Iris pigment epithelial cell (primary cell): ENCODE measurements at regions not wholly inside any gene's neighbourhood (a gene's known extent, or its start where the extent isn't known, plus 50 kb on each side); places are given as distances from the start of the nearest gene placed in this dataset.
A peak's percentile ranks its signal among the peaks of the same experiment; 100 is the strongest.

Source experiments
- DNase-seq: peaks from one replicate; pipeline ENCODE4 v3.0.0-alpha.2; 2011; ENCODE audit warnings: low read depth

GRCh38 chr4:14790494-14790893 is 211.8 kb upstream of the CPEB2 start:
- DNase-seq, result no peak

DNA sequence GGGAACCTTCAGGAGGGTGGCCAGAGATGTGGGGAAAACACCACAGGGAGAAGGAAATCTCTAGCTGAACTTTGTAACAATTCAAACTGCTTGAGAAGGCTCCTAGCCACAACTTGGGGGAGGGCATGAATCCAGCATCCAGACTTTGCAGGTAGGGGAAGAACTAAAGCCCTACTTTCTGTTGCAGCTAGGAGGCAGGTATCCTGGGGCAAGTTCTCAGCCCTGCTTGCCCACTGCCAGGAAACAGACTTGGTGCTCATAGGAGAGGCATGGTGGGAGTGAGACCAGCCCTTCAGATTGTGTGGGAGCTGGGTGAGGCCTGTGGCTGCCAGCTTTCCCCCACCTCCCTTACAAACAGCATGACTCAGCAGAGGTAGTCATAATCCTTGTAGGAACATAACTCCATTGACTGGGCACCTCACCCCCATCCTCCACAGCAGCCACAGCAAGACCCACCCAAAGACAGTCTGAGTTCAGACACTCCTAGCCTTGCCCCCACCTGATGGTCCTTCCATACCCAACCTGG is 209.5 kb upstream of the CPEB2 start:
- peak; percentile 10 for DNase-seq

DNA sequence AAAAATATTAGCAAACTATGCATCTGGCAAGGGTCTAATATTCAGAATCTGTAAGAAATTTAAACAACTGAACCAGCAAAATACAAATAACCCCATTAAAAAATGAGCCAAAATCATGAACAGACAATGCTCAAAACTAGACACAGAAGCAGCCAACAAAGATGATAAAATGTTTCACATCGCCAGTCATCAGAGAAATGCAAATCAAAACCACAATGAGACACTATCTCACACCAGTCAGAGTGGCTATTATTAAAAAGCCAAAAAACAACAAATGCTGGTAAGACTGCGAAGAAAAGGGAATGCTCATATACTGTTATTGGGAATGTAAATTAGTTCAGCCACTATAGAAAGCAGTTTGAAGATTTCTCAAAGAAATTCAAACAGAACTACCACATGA is 201.3 kb upstream of the CPEB2 start:
- no peak for DNase-seq

DNA sequence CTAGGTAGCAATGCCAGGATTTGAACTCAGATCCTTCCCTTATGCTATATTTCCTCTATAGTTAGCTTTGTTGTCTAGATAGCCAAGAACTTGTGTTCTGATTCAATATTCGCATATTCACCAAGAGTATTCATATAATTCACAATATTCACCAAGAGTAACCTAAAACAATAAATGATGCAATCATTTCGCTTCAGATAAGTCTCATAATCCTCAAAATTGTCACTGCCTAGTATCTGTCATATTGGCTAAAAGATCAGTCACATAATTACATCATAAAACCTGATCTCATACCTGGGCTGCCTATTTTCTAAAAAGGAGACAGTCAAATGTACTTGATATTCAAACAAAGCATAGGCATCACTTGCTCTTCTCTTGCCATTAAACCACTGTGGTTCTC is 199.7 kb upstream of the CPEB2 start:
- DNase-seq, result no peak

GRCh38 chr4:14807856-14808255 is 194.4 kb upstream of the CPEB2 start:
- no peak for DNase-seq

DNA sequence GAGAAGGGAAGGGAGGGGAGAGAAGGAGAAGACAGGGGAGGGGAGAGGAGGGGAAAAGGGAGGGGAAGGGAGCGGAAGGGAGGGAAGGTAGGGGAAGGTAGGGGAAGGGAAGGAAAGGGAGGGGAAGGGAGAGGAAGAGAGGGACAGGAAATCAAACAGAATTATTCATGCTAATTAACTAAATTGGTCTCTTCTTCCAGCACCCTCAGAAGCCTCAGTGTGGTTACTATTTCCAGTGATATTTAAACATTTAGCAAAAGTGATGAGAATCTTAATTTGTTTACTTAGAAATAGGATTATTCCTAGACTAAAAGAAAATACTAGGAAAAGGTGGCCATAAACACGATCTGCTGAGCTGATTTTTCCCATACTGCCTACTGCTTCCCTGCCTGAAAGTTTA is 193.1 kb upstream of the CPEB2 start:
- no peak for DNase-seq

DNA sequence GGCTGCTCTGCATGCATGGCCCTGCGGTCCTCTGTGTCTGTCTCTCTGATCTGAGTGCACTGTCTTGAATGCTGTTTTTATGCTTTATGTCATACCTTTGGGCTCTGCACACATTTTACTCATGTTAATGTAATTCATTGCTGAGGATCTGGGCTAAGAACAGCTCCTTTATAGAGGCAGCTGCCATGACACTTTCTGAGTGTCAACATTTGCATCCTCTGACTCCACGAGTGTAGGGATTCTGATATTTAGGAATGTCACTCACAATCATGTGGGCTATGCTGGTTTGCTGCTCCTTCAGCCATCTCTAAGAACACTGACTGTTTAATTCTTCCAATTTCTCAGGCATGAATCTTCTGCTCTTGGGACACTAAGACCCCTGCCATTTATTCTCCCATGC is 192.2 kb upstream of the CPEB2 start:
- no peak for DNase-seq

GRCh38 chr4:14810568-14810967 is 191.7 kb upstream of the CPEB2 start:
- DNase-seq, result no peak

GRCh38 chr4:14812101-14812500 is 190.2 kb upstream of the CPEB2 start:
- DNase-seq, result no peak

GRCh38 chr4:14816623-14817261 is 185.5 kb upstream of the CPEB2 start:
- no peak for DNase-seq

GRCh38 chr4:14824189-14824588 is 178.1 kb upstream of the CPEB2 start:
- no peak for DNase-seq

DNA sequence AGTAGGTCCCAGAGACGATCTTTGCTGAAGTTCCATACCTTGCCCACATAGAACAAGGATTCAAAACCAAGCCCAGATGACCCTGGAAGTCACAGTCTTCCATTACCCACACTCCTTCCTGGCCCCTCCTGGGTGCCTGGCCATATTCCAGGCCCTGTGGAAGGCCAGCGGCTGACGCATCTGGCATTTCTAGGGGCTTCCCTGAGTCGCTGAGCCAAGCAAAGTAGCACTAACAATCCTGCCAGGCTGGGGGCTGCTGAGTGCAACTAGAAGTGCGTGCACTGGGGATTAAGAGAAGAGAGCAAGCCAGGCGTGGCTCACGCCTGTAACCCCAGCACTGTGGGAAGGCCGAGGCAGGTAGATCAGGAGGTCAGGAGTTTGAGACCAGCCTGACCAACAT is 175.2 kb upstream of the CPEB2 start:
- peak; percentile 22 for DNase-seq

GRCh38 chr4:14829795-14830194 is 172.5 kb upstream of the CPEB2 start:
- no peak for DNase-seq

DNA sequence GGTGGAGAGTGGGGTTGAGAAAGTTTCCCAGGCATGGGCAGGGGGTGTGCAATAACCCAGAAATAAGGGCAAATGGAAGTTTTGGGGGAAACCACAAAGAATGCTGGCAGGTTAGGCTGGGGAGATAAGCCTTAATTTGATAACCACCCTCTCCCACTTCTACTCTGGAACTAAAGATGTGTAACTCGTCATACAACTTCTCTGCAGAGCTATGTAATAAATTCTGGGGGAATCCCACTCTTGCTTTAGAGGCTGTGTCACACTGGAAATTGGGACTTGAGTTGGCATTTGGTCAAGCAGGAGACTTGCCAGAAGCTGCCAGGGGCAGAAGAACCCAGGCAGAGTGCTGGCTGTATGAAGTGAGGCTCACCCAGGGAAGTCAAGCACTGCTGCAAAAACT is 170.9 kb upstream of the CPEB2 start:
- DNase-seq, result no peak

DNA sequence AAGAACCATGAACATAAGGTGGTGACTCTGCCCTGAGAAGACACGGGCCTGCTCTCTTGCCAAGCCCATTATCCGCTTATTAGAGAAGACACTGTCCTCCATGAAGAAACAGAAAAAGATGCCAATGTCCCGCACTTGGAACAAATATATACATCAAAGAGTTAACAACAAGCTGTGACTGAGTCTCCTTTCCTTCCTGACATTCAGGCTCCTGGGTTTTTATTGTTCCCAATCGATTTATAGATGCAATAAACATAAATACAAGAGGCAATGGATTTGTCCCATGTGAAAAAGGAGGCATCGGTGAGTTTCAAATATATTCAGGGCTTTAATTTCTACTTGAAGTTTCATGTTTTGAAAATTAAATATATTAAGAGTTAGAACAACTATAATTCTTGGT is 169.2 kb upstream of the CPEB2 start:
- DNase-seq, result no peak

GRCh38 chr4:14834382-14834781 is 167.9 kb upstream of the CPEB2 start:
- DNase-seq, result no peak

DNA sequence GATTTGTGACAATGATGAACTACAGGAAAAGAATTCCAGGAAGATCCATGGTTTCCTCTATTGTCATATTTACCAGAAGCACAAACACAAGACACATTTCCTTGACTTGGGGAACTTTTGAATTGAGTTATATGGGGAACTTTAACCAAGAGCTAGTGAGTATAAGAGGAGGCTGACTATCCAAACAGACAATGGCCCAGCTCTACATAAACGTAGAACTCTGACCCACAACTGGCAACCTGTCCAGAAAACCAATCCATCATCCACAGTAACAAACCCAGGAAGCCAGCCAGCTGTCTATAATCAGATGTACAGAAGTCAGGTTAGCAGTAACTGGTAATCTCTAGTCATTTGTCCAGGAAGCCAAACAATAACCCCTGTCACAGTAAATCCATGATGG is 167.0 kb upstream of the CPEB2 start:
- DNase-seq, result no peak

DNA sequence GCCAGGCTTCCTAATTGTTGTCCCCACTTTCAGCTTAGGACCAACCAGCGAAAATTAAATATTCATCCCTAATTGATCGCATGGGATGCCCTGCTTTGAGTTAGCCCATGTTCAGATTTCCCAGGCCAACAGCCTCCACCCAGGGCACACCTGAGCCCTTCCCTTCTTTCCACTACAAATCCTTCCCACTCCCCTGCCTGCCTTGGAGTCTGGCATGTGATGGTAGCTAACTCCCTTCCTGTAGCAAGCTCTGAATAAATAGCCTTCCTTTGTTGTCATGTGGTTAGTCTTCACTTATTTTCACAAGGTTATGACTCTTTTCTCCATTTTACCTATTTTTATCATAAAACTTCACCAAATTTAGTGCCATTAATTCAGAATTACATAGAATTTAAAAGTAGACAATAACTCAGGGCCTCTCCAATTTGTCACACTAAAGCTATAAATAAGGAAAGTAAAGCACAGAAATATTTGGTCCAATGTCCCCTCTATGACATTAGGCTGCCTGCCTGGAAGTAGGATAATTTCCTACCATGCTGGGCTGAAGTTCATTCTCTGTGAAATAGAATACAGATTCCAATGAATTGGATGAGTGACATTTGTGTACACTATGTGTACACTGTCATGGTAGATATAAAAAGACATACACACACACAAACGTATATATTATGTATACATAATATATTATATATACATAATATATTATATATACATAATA is 166.4 kb upstream of the CPEB2 start:
- no peak for DNase-seq

GRCh38 chr4:14837860-14838259 is 164.4 kb upstream of the CPEB2 start:
- no peak for DNase-seq

DNA sequence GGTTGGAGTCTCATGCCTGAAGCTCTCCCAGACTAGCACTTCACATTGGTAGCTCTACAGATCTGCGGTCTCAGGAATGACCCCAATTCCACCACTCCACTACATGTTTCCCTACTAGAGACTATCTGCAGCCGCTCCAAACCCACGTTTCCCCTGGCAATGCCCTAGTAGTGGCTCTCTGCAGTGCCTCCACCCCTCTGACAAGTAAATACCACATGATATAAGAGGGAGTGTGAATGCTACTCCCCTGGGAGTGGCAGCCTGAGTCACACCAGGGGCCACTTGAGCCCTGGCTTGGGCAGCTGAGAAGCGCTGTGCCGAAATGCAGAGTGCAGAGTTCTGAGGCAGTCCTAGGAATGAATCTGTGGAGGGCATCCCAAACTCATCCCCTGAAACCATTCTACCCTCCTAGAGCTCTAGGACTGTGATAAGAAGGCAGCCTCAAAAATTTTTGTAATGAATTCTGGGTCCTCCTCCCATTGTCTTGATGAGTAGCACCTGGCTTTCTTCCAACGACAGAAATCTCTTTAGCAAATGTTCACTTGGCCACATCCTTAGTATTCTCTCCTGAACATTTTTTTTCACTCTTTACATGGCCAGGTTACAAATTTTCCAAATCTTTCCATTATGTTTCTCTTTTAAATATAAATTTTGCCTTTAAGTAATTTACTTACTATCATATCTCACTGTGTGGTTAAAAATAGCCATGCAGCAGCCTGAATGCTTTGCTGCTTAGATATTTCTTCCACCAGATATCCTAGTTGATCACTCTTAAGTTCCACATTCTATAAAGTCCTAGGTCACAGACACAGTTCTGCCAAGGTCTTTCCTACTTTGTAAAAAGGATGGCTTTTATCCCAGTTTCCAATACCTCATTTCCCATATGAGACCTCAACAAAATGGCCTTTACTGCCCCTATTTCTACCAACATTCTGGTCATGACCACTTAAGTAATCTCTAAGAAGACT is 160.2 kb upstream of the CPEB2 start:
- DNase-seq, result no peak

DNA sequence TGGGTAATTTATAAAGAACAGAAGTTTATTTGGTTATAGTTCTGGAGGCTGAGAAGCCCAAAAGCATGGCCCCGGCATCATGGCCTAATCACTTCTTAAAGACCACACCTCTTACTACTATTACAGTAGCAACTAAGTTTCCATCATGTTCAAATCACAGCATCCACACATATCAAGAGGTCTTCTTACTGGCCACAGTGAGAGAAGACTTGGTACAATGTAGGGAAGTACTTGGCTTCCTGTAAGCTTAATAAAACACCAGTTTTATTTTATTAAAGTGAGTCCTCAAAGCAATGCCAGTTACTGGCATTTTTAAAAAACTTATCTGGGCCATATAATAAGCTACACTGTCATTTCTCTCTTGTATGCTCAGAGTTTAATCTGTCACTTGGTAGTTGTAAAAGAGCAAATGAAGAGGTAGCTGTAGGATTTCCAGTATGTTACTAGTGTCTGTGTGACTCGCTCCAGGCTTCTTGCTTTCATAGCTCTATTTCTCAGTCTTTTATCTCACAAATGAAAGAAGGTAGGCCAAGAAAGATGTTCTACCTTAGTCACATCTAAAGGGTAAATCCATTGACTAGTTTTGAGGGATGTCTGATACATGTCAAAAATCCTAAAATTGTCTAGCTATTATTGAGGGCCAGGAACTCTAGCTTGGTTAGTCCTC is 159.2 kb upstream of the CPEB2 start:
- DNase-seq, result no peak

DNA sequence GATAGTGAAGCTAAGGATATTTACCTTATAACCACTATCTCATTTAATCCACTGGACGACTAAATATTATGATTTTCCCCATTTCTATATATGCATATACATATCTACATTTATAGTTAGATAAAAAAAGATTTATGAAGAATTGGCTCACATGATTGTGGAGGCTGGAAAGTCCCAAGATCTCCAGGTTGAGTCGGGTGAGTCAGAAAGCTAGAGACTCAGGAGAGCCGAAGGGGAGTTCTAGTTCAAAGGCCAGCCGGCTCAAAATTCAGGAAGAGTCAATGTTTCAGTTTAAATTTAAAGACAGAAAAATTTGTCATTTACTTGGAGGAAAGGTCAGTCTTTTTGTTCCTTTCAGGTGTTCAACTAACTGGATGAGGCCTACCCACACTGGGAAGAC is 158.2 kb upstream of the CPEB2 start:
- no peak for DNase-seq
